Neutrophil (primary cell): ENCODE measurements at regions not wholly inside any gene's neighbourhood (a gene's known extent, or its start where the extent isn't known, plus 50 kb on each side); places are given as distances from the start of the nearest gene placed in this dataset.

Experiments
- H3K27ac ChIP-seq: fragments of 200-600 bp; sonication (generic); 2 replicates; pipeline ENCODE4 v1.5.1; 2016; ENCODE audit warnings: mild to moderate bottlenecking, moderate library complexity
- H3K27me3 ChIP-seq: fragments of 200-600 bp; sonication (generic); 2 replicates; pipeline ENCODE4 v1.6.0; 2016; ENCODE audit warnings: mild to moderate bottlenecking
- H3K36me3 ChIP-seq: fragments of 200-600 bp; sonication (generic); 2 replicates; pipeline ENCODE4 v1.5.1; 2017
- H3K4me1 ChIP-seq, 2 experiments: fragments of 200-600 bp in 1 of 2; sonication (generic) in 1 of 2; 1 replicate in 1 of 2; 2 replicates in 1 of 2; pipeline versions ENCODE4 v1.5.1 to v1.6.1; 2013 to 2016; ENCODE audit warnings: low read depth in 1 of 2, low read length in 1 of 2, mild to moderate bottlenecking in 1 of 2, moderate library complexity in 1 of 2; ENCODE audit not compliant: control insufficient read depth in 1 of 2, insufficient read depth in 1 of 2
- H3K4me3 ChIP-seq, 2 experiments: fragments of 200-600 bp in 1 of 2; sonication (generic) in 1 of 2; 1 replicate in 1 of 2; 2 replicates in 1 of 2; pipeline ENCODE4 v1.5.1; 2013 to 2016; ENCODE audit warnings: low read depth in 1 of 2, low read length in 1 of 2, mild to moderate bottlenecking in 1 of 2, moderate library complexity in 1 of 2
- H3K9me3 ChIP-seq: fragments of 200-600 bp; sonication (generic); 2 replicates; pipeline ENCODE4 v1.5.1; 2016
- CTCF ChIP-seq: fragments of 200-600 bp; sonication (generic); IDR thresholded peaks from 2 replicates; pipeline ENCODE4 v1.5.1; 2016; ENCODE audit warnings: antibody characterized with exemption

GRCh38 chr6:14371530-14371929, 254.0 kb downstream of the CD83 start:
- Histone ChIP-seq H3K27ac (no peak overlapping the region), H3K36me3 (no peaks in the 10 kb centered on the region), H3K9me3 (no peaks in the 10 kb centered on the region), H3K4me1 (peaks cover 0 to 10% of the 10 kb centered on the region in 2 experiments), H3K4me3 (no peak overlapping the region), H3K27me3 (no peaks in the 10 kb centered on the region)
- TF ChIP-seq CTCF: no peak

- no peaks in the 10 kb centered on the region for H3K36me3 ChIP-seq
- TF ChIP-seq CTCF: no peak
- no peaks in the 10 kb centered on the region for H3K9me3 ChIP-seq
- no peak overlapping the region for H3K4me3 ChIP-seq
- H3K4me1 ChIP-seq: peaks cover 0 to 10% of the 10 kb centered on the region in 2 experiments
- no peaks in the 10 kb centered on the region for H3K27me3 ChIP-seq
- no peak overlapping the region for H3K27ac ChIP-seq
Measured at GRCh38 chr6:14372734-14373489, 255.3 kb downstream of the CD83 start.

- H3K9me3 ChIP-seq: no peaks in the 10 kb centered on the region
- no peak for TF ChIP-seq CTCF
Measured at GRCh38 chr6:14373648-14374437, 256.3 kb downstream of the CD83 start.

GRCh38 chr6:14375930-14376329, 258.4 kb downstream of the CD83 start:
- Histone ChIP-seq H3K9me3 (no peaks in the 10 kb centered on the region), H3K27ac (no peak overlapping the region), H3K4me1 (peaks cover 0 to 10% of the 10 kb centered on the region in 2 experiments), H3K27me3 (no peaks in the 10 kb centered on the region), H3K36me3 (no peaks in the 10 kb centered on the region), H3K4me3 (no peak overlapping the region)
- no peak for TF ChIP-seq CTCF

More at GRCh38 chr6:14373648-14374437, 256.3 kb downstream of the CD83 start:
- Histone ChIP-seq H3K27ac (no peak overlapping the region), H3K4me1 (peaks cover 0 to 10% of the 10 kb centered on the region in 2 experiments), H3K27me3 (no peaks in the 10 kb centered on the region), H3K4me3 (no peak overlapping the region), H3K36me3 (no peaks in the 10 kb centered on the region)

GRCh38 chr6:14379568-14379967, 262.0 kb downstream of the CD83 start:
- Histone ChIP-seq H3K4me1 (no peaks in the 10 kb centered on the region), H3K27me3 (no peaks in the 10 kb centered on the region), H3K27ac (no peak overlapping the region), H3K4me3 (no peak overlapping the region), H3K36me3 (no peaks in the 10 kb centered on the region), H3K9me3 (no peaks in the 10 kb centered on the region)
- no peak for TF ChIP-seq CTCF
